PC-9 (cell line): ENCODE measurements at regions not wholly inside any gene's neighbourhood (a gene's known extent, or its start where the extent isn't known, plus 50 kb on each side); places are given as distances from the start of the nearest gene placed in this dataset.

Experiments used
- CTCF ChIP-seq: fragments of 200-600 bp; sonication (generic); conservative IDR thresholded peaks from 2 replicates; pipeline ENCODE4 v1.6.1; 2017; ENCODE audit warnings: mixed run types, antibody characterized with exemption, mild to moderate bottlenecking, moderate library complexity
- EZH2 ChIP-seq: fragments of 200-600 bp; sonication (generic); IDR thresholded peaks from 2 replicates; pipeline ENCODE4 v1.8.0; 2017; ENCODE audit warnings: antibody characterized with exemption, low read depth

- TF ChIP-seq CTCF: no peak
- no peak for TF ChIP-seq EZH2
These were observed 502.0 kb downstream of the QKI start for GRCh38 chr6:163916315-163917081.
